Activated B cell treated with CpG ODN at 0.5 μM for 24 hours (primary cell): ENCODE measurements at regions not wholly inside any gene's neighbourhood (a gene's known extent, or its start where the extent isn't known, plus 50 kb on each side); places are given as distances from the start of the nearest gene placed in this dataset.

Source experiments
- ATAC-seq: fragments of 200-7000 bp; cut with Tn5 transposase; one replicate; pipeline ENCODE4 v1.10.0; 2021; ENCODE audit warnings: low read depth, mild to moderate bottlenecking, moderate library complexity
- CTCF ChIA-PET: fragments of 350-600 bp; sonication (Branson Sonifier 250); formaldehyde crosslinking; loops from one replicate; lab custom pipeline; 2021; ENCODE audit warnings: antibody characterized with exemption; lab: Charles Lee
- POLR2A ChIA-PET: fragments of 350-600 bp; sonication (Branson Sonifier 250); formaldehyde crosslinking; loops from one replicate; lab custom pipeline; 2021; ENCODE audit warnings: antibody characterized with exemption; lab: Charles Lee
- DNase-seq: peaks from one replicate; pipeline ENCODE4 v3.0.0; 2022
- H3K27ac Mint-ChIP-seq: one replicate; pipeline ENCODE4 v1.8.0; 2020; ENCODE audit warnings: mixed read lengths
- H3K27me3 Mint-ChIP-seq: one replicate; pipeline ENCODE4 v1.8.0; 2021; ENCODE audit warnings: mixed read lengths
- H3K36me3 Mint-ChIP-seq: one replicate; pipeline ENCODE4 v1.8.0; 2021; ENCODE audit warnings: low read depth, mixed read lengths
- H3K4me1 Mint-ChIP-seq: one replicate; pipeline ENCODE4 v1.8.0; 2021; ENCODE audit warnings: mixed read lengths
- H3K4me3 Mint-ChIP-seq: one replicate; pipeline ENCODE4 v1.8.0; 2020; ENCODE audit warnings: mild to moderate bottlenecking, mixed read lengths
- H3K9me3 Mint-ChIP-seq: one replicate; pipeline ENCODE4 v1.8.0; 2020; ENCODE audit warnings: mixed read lengths
- intact Hi-C: fragments of 100-400 bp; cut with micrococcal nuclease; formaldehyde crosslinking; loops from one replicate; pipeline ENCODE4 v1.15.1; 2024
- TF ChIP-seq, protein P1 (sequence below): fragments of 200-600 bp; IDR thresholded peaks from one replicate; pipeline ENCODE4 v1.8.0; 2022; ENCODE audit warnings: antibody characterized with exemption, mild to moderate bottlenecking

DNA sequence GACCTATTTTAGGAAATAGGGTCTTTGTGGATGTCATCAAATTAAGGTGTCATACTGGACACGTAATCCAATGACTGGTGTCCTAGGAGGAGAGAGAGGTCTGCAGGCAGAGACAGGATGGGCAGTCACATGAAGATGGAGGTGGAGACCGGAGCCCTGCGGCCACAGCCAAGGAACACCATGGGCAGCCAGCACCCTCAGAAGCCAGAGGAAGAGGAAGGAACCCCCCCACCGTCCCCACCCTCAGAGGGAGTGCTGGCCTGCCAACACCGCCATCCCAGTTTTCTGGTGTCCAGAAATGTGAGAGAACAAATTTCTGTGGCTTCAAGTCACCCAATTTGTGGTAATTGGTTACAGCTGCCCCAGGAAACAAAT lies 88.3 kb downstream of the NSUN2 start:
- no peaks in the 10 kb centered on the region for H3K4me1 Mint-ChIP-seq
- no peaks in the 10 kb centered on the region for H3K36me3 Mint-ChIP-seq
- TF ChIP-seq, protein P1, sequence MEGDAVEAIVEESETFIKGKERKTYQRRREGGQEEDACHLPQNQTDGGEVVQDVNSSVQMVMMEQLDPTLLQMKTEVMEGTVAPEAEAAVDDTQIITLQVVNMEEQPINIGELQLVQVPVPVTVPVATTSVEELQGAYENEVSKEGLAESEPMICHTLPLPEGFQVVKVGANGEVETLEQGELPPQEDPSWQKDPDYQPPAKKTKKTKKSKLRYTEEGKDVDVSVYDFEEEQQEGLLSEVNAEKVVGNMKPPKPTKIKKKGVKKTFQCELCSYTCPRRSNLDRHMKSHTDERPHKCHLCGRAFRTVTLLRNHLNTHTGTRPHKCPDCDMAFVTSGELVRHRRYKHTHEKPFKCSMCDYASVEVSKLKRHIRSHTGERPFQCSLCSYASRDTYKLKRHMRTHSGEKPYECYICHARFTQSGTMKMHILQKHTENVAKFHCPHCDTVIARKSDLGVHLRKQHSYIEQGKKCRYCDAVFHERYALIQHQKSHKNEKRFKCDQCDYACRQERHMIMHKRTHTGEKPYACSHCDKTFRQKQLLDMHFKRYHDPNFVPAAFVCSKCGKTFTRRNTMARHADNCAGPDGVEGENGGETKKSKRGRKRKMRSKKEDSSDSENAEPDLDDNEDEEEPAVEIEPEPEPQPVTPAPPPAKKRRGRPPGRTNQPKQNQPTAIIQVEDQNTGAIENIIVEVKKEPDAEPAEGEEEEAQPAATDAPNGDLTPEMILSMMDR, result no peak
- ATAC-seq (no peak), DNase-seq (no peak)
- H3K27me3 Mint-ChIP-seq, result no peaks in the 10 kb centered on the region
- peak overlapping the region; percentile 3 for H3K27ac Mint-ChIP-seq
- H3K9me3 Mint-ChIP-seq, result peaks cover 3% of the 10 kb centered on the region
- intact Hi-C loops, result no loop called here
- POLR2A ChIA-PET, result no interaction called here
- H3K4me3 Mint-ChIP-seq, result no peak overlapping the region
- CTCF ChIA-PET, result no interaction called here
